PC-9 (cell line): ENCODE measurements at regions not wholly inside any gene's neighbourhood (a gene's known extent, or its start where the extent isn't known, plus 50 kb on each side); places are given as distances from the start of the nearest gene placed in this dataset.

Experiments
- BruUV-seq: library from RNA; stranded (reverse); fragments of 400-500 nt; replicated peaks from 2 replicates; lab custom pipeline; 2021; lab: Mats Ljungman, UMichigan
- CTCF ChIA-PET: fragments of 300-600 bp; sonication (Branson Sonifier 250); formaldehyde crosslinking; loops from one replicate; lab custom pipeline; 2022; ENCODE audit warnings: antibody characterized with exemption; lab: Charles Lee
- POLR2A ChIA-PET: fragments of 300-600 bp; sonication (Branson Sonifier 250); formaldehyde crosslinking; loops from one replicate; lab custom pipeline; 2022; ENCODE audit warnings: antibody characterized with exemption; ENCODE audit not compliant: unreplicated experiment; lab: Charles Lee
- DNase-seq, 2 experiments: peaks; one replicate each; pipeline versions ENCODE4 v3.0.0 to v3.0.0-alpha.2; 2015 to 2022; ENCODE audit warnings: mixed read lengths in 1 of 2
- H2AFZ ChIP-seq: fragments of 200-600 bp; sonication (generic); 2 replicates; pipeline ENCODE4 v1.8.1; 2017; ENCODE audit warnings: antibody characterized with exemption
- H3F3A ChIP-seq: fragments of 200-600 bp; sonication (generic); 2 replicates; pipeline ENCODE4 v1.8.1; 2017; ENCODE audit warnings: antibody characterized with exemption, mild to moderate bottlenecking, low read depth; ENCODE audit not compliant: insufficient read depth
- H3K27ac ChIP-seq: fragments of 200-600 bp; sonication (generic); 2 replicates; pipeline ENCODE4 v1.6.1; 2016; ENCODE audit warnings: mixed run types
- H3K27me3 ChIP-seq: fragments of 200-600 bp; sonication (generic); 2 replicates; pipeline ENCODE4 v1.6.1; 2016; ENCODE audit warnings: low read depth, mixed run types; ENCODE audit not compliant: insufficient read depth
- H3K36me3 ChIP-seq: fragments of 200-600 bp; sonication (generic); 2 replicates; pipeline ENCODE4 v1.6.1; 2016; ENCODE audit warnings: low read depth, mixed run types
- H3K4me1 ChIP-seq: fragments of 200-600 bp; sonication (generic); replicated peaks from 2 replicates; pipeline ENCODE4 v1.6.1; 2016; ENCODE audit warnings: mixed run types; ENCODE audit not compliant: insufficient read depth
- H3K4me2 ChIP-seq: fragments of 200-600 bp; sonication (generic); 2 replicates; pipeline ENCODE4 v1.6.1; 2017; ENCODE audit warnings: mixed run types
- H3K4me3 ChIP-seq: fragments of 200-600 bp; sonication (generic); 2 replicates; pipeline ENCODE4 v1.6.1; 2016; ENCODE audit warnings: mixed run types
- H3K79me2 ChIP-seq: fragments of 200-600 bp; sonication (generic); 2 replicates; pipeline ENCODE4 v1.6.1; 2017; ENCODE audit warnings: low read depth, mixed run types
- H3K9me2 ChIP-seq: fragments of 200-600 bp; sonication (generic); 2 replicates; pipeline ENCODE4 v1.8.1; 2017; ENCODE audit warnings: mild to moderate bottlenecking; ENCODE audit not compliant: insufficient read depth
- H3K9me3 ChIP-seq: fragments of 200-600 bp; sonication (generic); 2 replicates; pipeline ENCODE4 v1.8.1; 2016; ENCODE audit warnings: low read depth; ENCODE audit not compliant: insufficient read depth
- H4K20me1 ChIP-seq: fragments of 200-600 bp; sonication (generic); 2 replicates; pipeline ENCODE4 v1.8.1; 2017; ENCODE audit not compliant: insufficient read depth
- EZH2 ChIP-seq: fragments of 200-600 bp; sonication (generic); IDR thresholded peaks from 2 replicates; pipeline ENCODE4 v1.8.0; 2017; ENCODE audit warnings: antibody characterized with exemption, low read depth
- intact Hi-C: fragments of 100-400 bp; cut with micrococcal nuclease; formaldehyde crosslinking; loops from one replicate; pipeline ENCODE4 v1.10.0; 2022; ENCODE audit not compliant: unreplicated experiment
- TF ChIP-seq, protein P1 (sequence below): fragments of 200-600 bp; sonication (generic); conservative IDR thresholded peaks from 2 replicates; pipeline ENCODE4 v1.6.1; 2017; ENCODE audit warnings: mixed run types, antibody characterized with exemption, mild to moderate bottlenecking, moderate library complexity

DNA sequence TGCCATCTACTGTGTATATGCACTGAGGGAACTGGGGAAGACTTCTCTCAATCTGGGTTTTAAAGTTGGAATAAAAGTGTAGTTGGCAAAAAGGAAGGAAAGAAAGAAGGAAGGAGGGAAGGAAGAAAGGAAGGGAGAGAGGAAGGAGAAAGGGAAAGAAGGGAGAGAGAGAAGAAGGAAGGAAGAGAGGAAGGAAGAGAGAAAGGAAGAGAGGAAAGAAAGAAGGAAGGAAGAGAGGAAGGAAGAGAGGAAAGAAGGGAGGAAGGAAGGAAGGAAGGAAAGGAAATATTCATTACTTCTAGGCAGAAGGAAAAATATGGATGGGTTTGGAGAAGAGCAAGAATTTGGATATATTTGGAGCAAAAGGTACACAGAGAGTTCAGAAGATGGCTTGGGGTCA is 343.6 kb upstream of the AUTS2 start:
- H3K4me3 ChIP-seq, result no peak overlapping the region
- no peaks in the 10 kb centered on the region for H3K36me3 ChIP-seq
- H3K27ac ChIP-seq, result no peak overlapping the region
- no peak overlapping the region for H3K4me2 ChIP-seq
- H3K79me2 ChIP-seq, result no peaks in the 10 kb centered on the region
- no peaks in the 10 kb centered on the region for H3K9me2 ChIP-seq
- peaks cover 21% of the 10 kb centered on the region for H3K4me1 ChIP-seq
- intact Hi-C loops, result no loop called here
- TF ChIP-seq, protein P1, sequence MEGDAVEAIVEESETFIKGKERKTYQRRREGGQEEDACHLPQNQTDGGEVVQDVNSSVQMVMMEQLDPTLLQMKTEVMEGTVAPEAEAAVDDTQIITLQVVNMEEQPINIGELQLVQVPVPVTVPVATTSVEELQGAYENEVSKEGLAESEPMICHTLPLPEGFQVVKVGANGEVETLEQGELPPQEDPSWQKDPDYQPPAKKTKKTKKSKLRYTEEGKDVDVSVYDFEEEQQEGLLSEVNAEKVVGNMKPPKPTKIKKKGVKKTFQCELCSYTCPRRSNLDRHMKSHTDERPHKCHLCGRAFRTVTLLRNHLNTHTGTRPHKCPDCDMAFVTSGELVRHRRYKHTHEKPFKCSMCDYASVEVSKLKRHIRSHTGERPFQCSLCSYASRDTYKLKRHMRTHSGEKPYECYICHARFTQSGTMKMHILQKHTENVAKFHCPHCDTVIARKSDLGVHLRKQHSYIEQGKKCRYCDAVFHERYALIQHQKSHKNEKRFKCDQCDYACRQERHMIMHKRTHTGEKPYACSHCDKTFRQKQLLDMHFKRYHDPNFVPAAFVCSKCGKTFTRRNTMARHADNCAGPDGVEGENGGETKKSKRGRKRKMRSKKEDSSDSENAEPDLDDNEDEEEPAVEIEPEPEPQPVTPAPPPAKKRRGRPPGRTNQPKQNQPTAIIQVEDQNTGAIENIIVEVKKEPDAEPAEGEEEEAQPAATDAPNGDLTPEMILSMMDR, result no peak
- TF ChIP-seq EZH2, result no peak
- H2AFZ ChIP-seq, result no peak overlapping the region
- no peaks in the 10 kb centered on the region for H3K27me3 ChIP-seq
- ChIA-PET CTCF (no interaction called here), POLR2A (interaction anchor here (0.7 kb wide), 1 partner anchor 1536 kb away, joined by 3 read pairs; no protein-coding TSS in a partner anchor)
- H4K20me1 ChIP-seq, result no peaks in the 10 kb centered on the region
- peaks cover 15% of the 10 kb centered on the region for H3F3A ChIP-seq
- no TSS peak for BruUV-seq
- no peaks in the 10 kb centered on the region for H3K9me3 ChIP-seq
- no peak for DNase-seq

DNA sequence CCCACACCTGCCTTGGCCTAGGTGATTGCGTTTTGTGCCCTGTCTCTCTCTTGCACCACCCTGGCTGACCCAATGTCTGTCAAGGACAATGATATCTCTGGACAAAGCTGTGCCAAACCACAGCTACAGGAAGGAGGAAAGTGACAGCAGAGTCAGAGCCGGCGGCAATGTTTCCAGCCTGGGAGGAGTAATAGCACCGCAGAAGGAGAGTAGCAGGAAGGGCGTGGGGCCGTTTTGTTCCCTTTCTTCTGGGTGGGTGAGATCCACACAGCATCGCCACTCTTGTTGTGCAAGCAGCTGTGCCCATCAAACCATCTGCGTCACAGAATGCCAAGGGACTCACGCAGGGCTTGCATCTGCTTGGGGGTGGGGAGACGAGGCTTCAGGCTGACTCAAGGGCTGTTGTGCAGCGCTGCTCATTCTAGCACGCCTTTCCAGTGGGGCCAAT is 341.6 kb upstream of the AUTS2 start:
- no peak overlapping the region for H2AFZ ChIP-seq
- H3K27me3 ChIP-seq, result no peaks in the 10 kb centered on the region
- H3K4me1 ChIP-seq, result peaks cover 18% of the 10 kb centered on the region
- ChIA-PET POLR2A (no interaction called here), CTCF (interaction anchor here (0.5 kb wide), 1 partner anchor 162 kb away, joined by 4 read pairs; no protein-coding TSS in a partner anchor)
- H3K4me3 ChIP-seq, result no peak overlapping the region; the same call in 1 of the 2 replicates
- no peaks in the 10 kb centered on the region for H4K20me1 ChIP-seq
- peak overlapping the region; percentile 42 for H3K27ac ChIP-seq
- peaks cover 15% of the 10 kb centered on the region for H3F3A ChIP-seq
- peak in 1 of 2 experiments; percentile 89 for DNase-seq
- peak overlapping the region; percentile 66 for H3K4me2 ChIP-seq
- TF ChIP-seq, protein P1, result no peak
- no peak for TF ChIP-seq EZH2
- H3K9me3 ChIP-seq, result no peaks in the 10 kb centered on the region
- intact Hi-C loops, result no loop called here
- H3K79me2 ChIP-seq, result no peaks in the 10 kb centered on the region
- BruUV-seq, result no TSS peak
- no peaks in the 10 kb centered on the region for H3K36me3 ChIP-seq
- no peaks in the 10 kb centered on the region for H3K9me2 ChIP-seq

- peak overlapping the region; percentile 66 for H3K4me2 ChIP-seq
- no peak for TF ChIP-seq EZH2
- TF ChIP-seq, protein P1, result no peak
- BruUV-seq, result no TSS peak
- H2AFZ ChIP-seq, result no peak overlapping the region
- intact Hi-C loops, result no loop called here
- H3K36me3 ChIP-seq, result no peaks in the 10 kb centered on the region
- H3K4me3 ChIP-seq, result peak overlapping the region; percentile 13; the same call in 1 of the 2 replicates
- peaks cover 18% of the 10 kb centered on the region for H3K4me1 ChIP-seq
- peaks cover 15% of the 10 kb centered on the region for H3F3A ChIP-seq
- no peaks in the 10 kb centered on the region for H3K9me3 ChIP-seq
- POLR2A ChIA-PET, result no interaction called here
- no peaks in the 10 kb centered on the region for H3K27me3 ChIP-seq
- no peaks in the 10 kb centered on the region for H4K20me1 ChIP-seq
- DNase-seq, result no peak
- H3K27ac ChIP-seq, result no peak overlapping the region
- H3K9me2 ChIP-seq, result no peaks in the 10 kb centered on the region
- CTCF ChIA-PET, result no interaction called here
- H3K79me2 ChIP-seq, result no peaks in the 10 kb centered on the region
Measured at GRCh38 chr7:69257592-69257991, 340.7 kb upstream of the AUTS2 start.
